Vagina (tissue), 2 donors: ENCODE measurements at regions not wholly inside any gene's neighbourhood (a gene's known extent, or its start where the extent isn't known, plus 50 kb on each side); places are given as distances from the start of the nearest gene placed in this dataset.

Source experiments
- CTCF ChIP-seq, 3 experiments: fragments of 450-650 bp in 2 of 3; fragments of 200-600 bp in 1 of 3; sonication (generic) in 1 of 3; IDR thresholded peaks; one replicate each; pipeline ENCODE4 v1.5.1; 2017 to 2019; ENCODE audit warnings: antibody characterized with exemption in 3 of 3, mild to moderate bottlenecking in 2 of 3, moderate library complexity in 2 of 3
- POLR2AphosphoS5 ChIP-seq, 2 donors: sonication (generic); formaldehyde crosslinking; IDR thresholded peaks; one replicate each; pipeline ENCODE4 v1.9.0; 2017; ENCODE audit warnings: antibody characterized with exemption in 2 of 2, mild to moderate bottlenecking in 2 of 2, low read depth in 1 of 2; ENCODE audit not compliant: insufficient read depth in 1 of 2

- TF ChIP-seq POLR2AphosphoS5 (IDR thresholded peaks at IDR 0.05; ENCODE audit: insufficient read depth in 1 of 2, low read depth in 1 of 2) = no peak
- TF ChIP-seq CTCF (IDR thresholded peaks at IDR 0.05) = no peak
Measured at GRCh38 chr14:71645656-71646055, 286.6 kb upstream of the RGS6 start.
